HEK293 (cell line): ENCODE measurements at regions not wholly inside any gene's neighbourhood (a gene's known extent, or its start where the extent isn't known, plus 50 kb on each side); places are given as distances from the start of the nearest gene placed in this dataset.

Experiments used
- CTCF ChIA-PET: fragments of 350-600 bp; formaldehyde crosslinking; extraction: SDS; loops from one replicate; lab custom pipeline; 2021; ENCODE audit warnings: antibody characterized with exemption; lab: Yijun Ruan, JAX
- POLR2A ChIA-PET: fragments of 300-600 bp; formaldehyde crosslinking; extraction: SDS; loops from one replicate; lab custom pipeline; 2020; ENCODE audit warnings: antibody characterized with exemption, inconsistent platforms; lab: Yijun Ruan, JAX
- H3K27ac ChIP-seq: fragments of 200-500 bp; sonication (Bioruptor generic); 2 replicates; pipeline ENCODE4 v1.5.1; 2014; ENCODE audit warnings: low read depth, low read length, control low read depth, inconsistent platforms; ENCODE audit errors: extremely low read depth
- H3K36me3 ChIP-seq, 2 experiments: fragments of 200-500 bp in 1 of 2; sonication (Bioruptor generic) in 1 of 2; 1 replicate in 1 of 2; 2 replicates in 1 of 2; pipeline ENCODE4 v1.5.1; 2014 to 2017; ENCODE audit warnings: inconsistent platforms in 2 of 2, low read length in 2 of 2; ENCODE audit not compliant: control insufficient read depth in 2 of 2, insufficient read depth in 1 of 2
- H3K4me1 ChIP-seq: fragments of 200-500 bp; sonication (Bioruptor generic); 2 replicates; pipeline ENCODE4 v1.5.1; 2014; ENCODE audit warnings: mild to moderate bottlenecking, low read length, inconsistent platforms; ENCODE audit not compliant: control insufficient read depth, insufficient read depth
- H3K4me3 ChIP-seq: 2 replicates; pipeline ENCODE4 v1.5.1; 2011; ENCODE audit warnings: low read depth, mild to moderate bottlenecking, control low read depth, low read length, moderate library complexity
- H3K9me3 ChIP-seq: fragments of 200-500 bp; sonication (Bioruptor generic); 2 replicates; pipeline ENCODE4 v1.5.1; 2014; ENCODE audit warnings: low read depth, low read length, inconsistent platforms; ENCODE audit not compliant: control insufficient read depth, insufficient read depth
- CTCF ChIP-seq: fragments of 450-650 bp; formaldehyde crosslinking; IDR thresholded peaks from 2 replicates; pipeline ENCODE4 v1.5.1; 2016; ENCODE audit warnings: missing biosample characterization, missing genetic modification characterization
- EGR2 ChIP-seq: fragments of 450-650 bp; formaldehyde crosslinking; IDR thresholded peaks from 2 replicates; pipeline ENCODE4 v1.5.1; 2016; ENCODE audit warnings: low read depth, missing biosample characterization, missing genetic modification characterization
- HOXC10 ChIP-seq: sonication (generic); formaldehyde crosslinking; IDR thresholded peaks from 2 replicates; pipeline ENCODE4 v1.8.1; 2023; ENCODE audit warnings: mild to moderate bottlenecking, missing genetic modification reagents
- OVOL3 ChIP-seq: fragments of 450-650 bp; formaldehyde crosslinking; IDR thresholded peaks from 2 replicates; pipeline ENCODE4 v1.5.1; 2016; ENCODE audit warnings: missing biosample characterization, missing genetic modification characterization
- SETDB1 ChIP-seq: IDR thresholded peaks from one replicate; pipeline ENCODE4 v1.6.1; 2017; ENCODE audit warnings: mild to moderate bottlenecking, low read length, moderate library complexity, mixed read lengths; ENCODE audit not compliant: insufficient read length
- ZBTB20 ChIP-seq: fragments of 450-650 bp; formaldehyde crosslinking; IDR thresholded peaks from 2 replicates; pipeline ENCODE4 v1.5.1; 2016; ENCODE audit warnings: missing biosample characterization, missing genetic modification characterization
- ZBTB7A ChIP-seq: fragments of 450-650 bp; formaldehyde crosslinking; IDR thresholded peaks from 2 replicates; pipeline ENCODE4 v1.5.1; 2016; ENCODE audit warnings: low read depth, missing biosample characterization, missing genetic modification characterization
- ZFP41 ChIP-seq: fragments of 450-650 bp; formaldehyde crosslinking; IDR thresholded peaks from 2 replicates; pipeline ENCODE4 v1.5.1; 2016; ENCODE audit warnings: missing biosample characterization, missing genetic modification characterization, borderline replicate concordance
- ZNF23 ChIP-seq: fragments of 450-650 bp; formaldehyde crosslinking; IDR thresholded peaks from 2 replicates; pipeline ENCODE4 v1.5.1; 2016; ENCODE audit warnings: missing biosample characterization, missing genetic modification characterization, borderline replicate concordance
- ZNF324 ChIP-seq: fragments of 450-650 bp; formaldehyde crosslinking; IDR thresholded peaks from 2 replicates; pipeline ENCODE4 v1.5.1; 2016; ENCODE audit warnings: missing biosample characterization, missing genetic modification characterization
- ZNF391 ChIP-seq: fragments of 450-650 bp; formaldehyde crosslinking; IDR thresholded peaks from 2 replicates; pipeline ENCODE4 v1.5.1; 2016; ENCODE audit warnings: low read depth, missing biosample characterization, missing genetic modification characterization, borderline replicate concordance
- ZNF394 ChIP-seq: fragments of 450-650 bp; formaldehyde crosslinking; IDR thresholded peaks from 2 replicates; pipeline ENCODE4 v1.5.1; 2016; ENCODE audit warnings: missing biosample characterization, missing genetic modification characterization, mild to moderate bottlenecking, moderate library complexity, borderline replicate concordance
- ZNF473 ChIP-seq: fragments of 450-650 bp; formaldehyde crosslinking; IDR thresholded peaks from 2 replicates; pipeline ENCODE4 v1.5.1; 2017; ENCODE audit warnings: missing biosample characterization, missing genetic modification characterization
- ZNF530 ChIP-seq: fragments of 450-650 bp; formaldehyde crosslinking; IDR thresholded peaks from 2 replicates; pipeline ENCODE4 v1.5.1; 2016; ENCODE audit warnings: low read depth, missing biosample characterization, missing genetic modification characterization
- ZNF571 ChIP-seq: fragments of 450-650 bp; formaldehyde crosslinking; IDR thresholded peaks from 2 replicates; pipeline ENCODE4 v1.5.0; 2017; ENCODE audit warnings: missing biosample characterization, missing genetic modification characterization
- ZNF596 ChIP-seq: fragments of 450-650 bp; IDR thresholded peaks from 2 replicates; pipeline ENCODE4 v1.5.0; 2018; ENCODE audit warnings: missing biosample characterization, mild to moderate bottlenecking, missing genetic modification characterization, moderate library complexity
- ZNF626 ChIP-seq: fragments of 450-650 bp; sonication (Bioruptor Pico); formaldehyde crosslinking; IDR thresholded peaks from 2 replicates; pipeline ENCODE4 v1.5.1; 2018; ENCODE audit warnings: missing biosample characterization, missing genetic modification characterization, inconsistent platforms
- ZNF629 ChIP-seq: fragments of 450-650 bp; formaldehyde crosslinking; IDR thresholded peaks from 2 replicates; pipeline ENCODE4 v1.5.1; 2017; ENCODE audit warnings: missing biosample characterization, missing genetic modification characterization
- ZNF658 ChIP-seq: fragments of 450-650 bp; formaldehyde crosslinking; IDR thresholded peaks from 2 replicates; pipeline ENCODE4; 2016; ENCODE audit warnings: missing biosample characterization, missing genetic modification characterization
- ZNF670 ChIP-seq: fragments of 450-650 bp; formaldehyde crosslinking; IDR thresholded peaks from 2 replicates; pipeline ENCODE4 v1.5.1; 2016; ENCODE audit warnings: missing biosample characterization, missing genetic modification characterization, low read depth
- ZNF768 ChIP-seq: fragments of 450-650 bp; formaldehyde crosslinking; IDR thresholded peaks from 2 replicates; pipeline ENCODE4 v1.5.1; 2018; ENCODE audit warnings: missing biosample characterization, mild to moderate bottlenecking, missing genetic modification characterization
- TF ChIP-seq, protein P1 (sequence below): fragments of 450-650 bp; formaldehyde crosslinking; IDR thresholded peaks from 2 replicates; pipeline ENCODE4; 2016; ENCODE audit warnings: missing biosample characterization, missing genetic modification characterization
- TF ChIP-seq, protein P2 (sequence below): fragments of 450-650 bp; formaldehyde crosslinking; IDR thresholded peaks from 2 replicates; pipeline ENCODE4 v1.5.1; 2016; ENCODE audit warnings: missing biosample characterization, missing genetic modification characterization, low read depth
- TF ChIP-seq, protein P3 (sequence below): fragments of 450-650 bp; formaldehyde crosslinking; IDR thresholded peaks from 2 replicates; pipeline ENCODE4 v1.5.1; 2016; ENCODE audit warnings: missing biosample characterization, missing genetic modification characterization

GRCh38 chr5:92370032-92370431 is 986.9 kb upstream of the ARRDC3 start:
- H3K36me3 ChIP-seq, result no peaks in the 10 kb centered on the region
- POLR2A ChIA-PET, result no interaction called here
- H3K4me1 ChIP-seq, result no peaks in the 10 kb centered on the region
- CTCF ChIA-PET, result no interaction called here
- H3K27ac ChIP-seq, result no peak overlapping the region
- TF ChIP-seq ZBTB20, result no peak
- no peak for TF ChIP-seq ZBTB7A (tag by site-specific recombination)
- TF ChIP-seq, protein P1, sequence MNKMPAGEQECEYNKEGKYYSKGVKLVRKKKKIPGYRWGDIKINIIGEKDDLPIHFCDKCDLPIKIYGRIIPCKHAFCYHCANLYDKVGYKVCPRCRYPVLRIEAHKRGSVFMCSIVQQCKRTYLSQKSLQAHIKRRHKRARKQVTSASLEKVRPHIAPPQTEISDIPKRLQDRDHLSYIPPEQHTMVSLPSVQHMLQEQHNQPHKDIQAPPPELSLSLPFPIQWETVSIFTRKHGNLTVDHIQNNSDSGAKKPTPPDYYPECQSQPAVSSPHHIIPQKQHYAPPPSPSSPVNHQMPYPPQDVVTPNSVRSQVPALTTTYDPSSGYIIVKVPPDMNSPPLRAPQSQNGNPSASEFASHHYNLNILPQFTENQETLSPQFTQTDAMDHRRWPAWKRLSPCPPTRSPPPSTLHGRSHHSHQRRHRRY, result no peak
- TF ChIP-seq ZNF670 (tag by site-specific recombination), result no peak
- no peak for TF ChIP-seq ZNF394
- no peak for TF ChIP-seq ZNF658
- TF ChIP-seq ZFP41, result no peak
- TF ChIP-seq ZNF324 (tag by site-specific recombination), result no peak
- no peak for TF ChIP-seq OVOL3
- TF ChIP-seq ZNF530 (tag by site-specific recombination), result no peak
- TF ChIP-seq, all 188 proteins: peak for 0
- H3K4me3 ChIP-seq, result no peak overlapping the region
- H3K9me3 ChIP-seq, result no peaks in the 10 kb centered on the region

DNA sequence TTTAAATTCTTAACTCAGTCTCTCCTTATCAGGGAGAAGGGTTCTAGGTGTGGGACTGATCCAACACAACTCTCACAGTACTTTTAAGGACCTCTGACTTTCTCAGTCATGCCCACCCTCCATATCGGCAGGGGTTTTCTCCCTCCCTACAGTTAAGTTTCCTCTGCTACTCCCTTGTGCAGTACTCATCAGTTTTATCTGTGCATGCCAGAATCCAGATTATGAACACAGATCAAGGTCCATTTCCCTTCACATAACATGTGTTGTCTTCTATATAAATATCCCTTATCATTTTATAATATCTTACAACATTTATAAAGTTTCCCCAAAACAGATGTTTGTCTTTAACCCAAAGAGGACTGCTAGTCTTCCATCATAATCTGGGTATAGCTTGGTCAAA is 986.5 kb upstream of the ARRDC3 start:
- H3K27ac ChIP-seq, result no peak overlapping the region
- no peak for TF ChIP-seq ZNF626 (tag by site-specific recombination)
- no peak for TF ChIP-seq ZNF571 (tag by site-specific recombination)
- TF ChIP-seq, protein P2, sequence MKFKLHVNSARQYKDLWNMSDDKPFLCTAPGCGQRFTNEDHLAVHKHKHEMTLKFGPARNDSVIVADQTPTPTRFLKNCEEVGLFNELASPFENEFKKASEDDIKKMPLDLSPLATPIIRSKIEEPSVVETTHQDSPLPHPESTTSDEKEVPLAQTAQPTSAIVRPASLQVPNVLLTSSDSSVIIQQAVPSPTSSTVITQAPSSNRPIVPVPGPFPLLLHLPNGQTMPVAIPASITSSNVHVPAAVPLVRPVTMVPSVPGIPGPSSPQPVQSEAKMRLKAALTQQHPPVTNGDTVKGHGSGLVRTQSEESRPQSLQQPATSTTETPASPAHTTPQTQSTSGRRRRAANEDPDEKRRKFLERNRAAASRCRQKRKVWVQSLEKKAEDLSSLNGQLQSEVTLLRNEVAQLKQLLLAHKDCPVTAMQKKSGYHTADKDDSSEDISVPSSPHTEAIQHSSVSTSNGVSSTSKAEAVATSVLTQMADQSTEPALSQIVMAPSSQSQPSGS (tag by site-specific recombination), result no peak
- no peak for TF ChIP-seq ZNF768 (tag by site-specific recombination)
- no peak for TF ChIP-seq ZNF629 (tag by site-specific recombination)
- no peak overlapping the region for H3K4me3 ChIP-seq
- no peaks in the 10 kb centered on the region for H3K36me3 ChIP-seq
- H3K4me1 ChIP-seq, result no peaks in the 10 kb centered on the region
- H3K9me3 ChIP-seq, result no peaks in the 10 kb centered on the region
- CTCF ChIA-PET, result no interaction called here
- POLR2A ChIA-PET, result no interaction called here

GRCh38 chr5:92364986-92365550 is 982.0 kb upstream of the ARRDC3 start:
- CTCF ChIA-PET, result no interaction called here
- H3K27ac ChIP-seq, result no peak overlapping the region
- POLR2A ChIA-PET, result no interaction called here
- no peak overlapping the region for H3K4me3 ChIP-seq
- H3K4me1 ChIP-seq, result no peaks in the 10 kb centered on the region
- H3K9me3 ChIP-seq, result no peaks in the 10 kb centered on the region
- TF ChIP-seq ZNF473 (tag by site-specific recombination) (no peak), ZNF391 (no peak), ZNF596 (tag by site-specific recombination) (no peak), CTCF (tag by site-specific recombination) (no peak), EGR2 (tag by site-specific recombination) (no peak), SETDB1 (no peak), HOXC10 (CRISPR knock-in tag) (no peak), ZNF23 (tag by site-specific recombination) (no peak)
- TF ChIP-seq, protein P3, sequence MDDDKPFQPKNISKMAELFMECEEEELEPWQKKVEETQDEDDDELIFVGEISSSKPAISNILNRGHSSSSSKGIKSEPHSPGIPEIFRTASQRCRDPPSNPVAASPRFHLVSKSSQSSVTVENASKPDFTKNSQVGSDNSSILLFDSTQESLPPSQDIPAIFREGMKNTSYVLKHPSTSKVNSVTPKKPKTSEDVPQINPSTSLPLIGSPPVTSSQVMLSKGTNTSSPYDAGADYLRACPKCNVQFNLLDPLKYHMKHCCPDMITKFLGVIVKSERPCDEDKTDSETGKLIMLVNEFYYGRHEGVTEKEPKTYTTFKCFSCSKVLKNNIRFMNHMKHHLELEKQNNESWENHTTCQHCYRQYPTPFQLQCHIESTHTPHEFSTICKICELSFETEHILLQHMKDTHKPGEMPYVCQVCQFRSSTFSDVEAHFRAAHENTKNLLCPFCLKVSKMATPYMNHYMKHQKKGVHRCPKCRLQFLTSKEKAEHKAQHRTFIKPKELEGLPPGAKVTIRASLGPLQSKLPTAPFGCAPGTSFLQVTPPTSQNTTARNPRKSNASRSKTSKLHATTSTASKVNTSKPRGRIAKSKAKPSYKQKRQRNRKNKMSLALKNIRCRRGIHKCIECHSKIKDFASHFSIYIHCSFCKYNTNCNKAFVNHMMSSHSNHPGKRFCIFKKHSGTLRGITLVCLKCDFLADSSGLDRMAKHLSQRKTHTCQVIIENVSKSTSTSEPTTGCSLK (tag by site-specific recombination), result no peak
- TF ChIP-seq, all 188 proteins: peak for 0
- no peaks in the 10 kb centered on the region for H3K36me3 ChIP-seq
